Kidney (tissue), 13 donors: ENCODE measurements at regions not wholly inside any gene's neighbourhood (a gene's known extent, or its start where the extent isn't known, plus 50 kb on each side); places are given as distances from the start of the nearest gene placed in this dataset.
"Not testable (repeated sequence)": the region's sequence is repeated elsewhere in the genome, so short reads cannot be mapped to it uniquely, and the experiment has no call there.

ENCODE experiments used
- DNase-seq, 5 donors: peaks; one replicate each; pipeline ENCODE4 v3.0.0-alpha.2; 2013 to 2020
- FAIRE-seq: peaks from 2 replicates; lab custom pipeline; 2012; peaks lifted over from hg19 to GRCh38; lab: Jason Lieb, UNC
- H3K27ac ChIP-seq, 2 donors: one replicate each; pipeline ENCODE4 v1.7.0; 2013; ENCODE audit warnings: low read depth in 2 of 2, low read length in 2 of 2, inconsistent platforms in 1 of 2
- H3K27me3 ChIP-seq: one replicate; pipeline ENCODE4 v1.7.1; 2013; ENCODE audit warnings: low read length, inconsistent platforms; ENCODE audit not compliant: control insufficient read depth, insufficient read depth
- H3K36me3 ChIP-seq, 3 donors: one replicate each; pipeline versions ENCODE4 v1.7.0 to v1.7.1; 2013; ENCODE audit warnings: low read length in 3 of 3, control low read depth in 1 of 3, inconsistent platforms in 1 of 3; ENCODE audit not compliant: insufficient read depth in 3 of 3, control insufficient read depth in 2 of 3
- H3K4me1 ChIP-seq, 3 donors: one replicate each; pipeline versions ENCODE4 v1.7.0 to v1.7.1; 2013; ENCODE audit warnings: low read length in 3 of 3, inconsistent platforms in 1 of 3, low read depth in 1 of 3; ENCODE audit not compliant: control insufficient read depth in 2 of 3, insufficient read depth in 2 of 3
- H3K4me3 ChIP-seq, 3 donors: one replicate each; pipeline versions ENCODE4 v1.7.0 to v1.8.1; 2013; ENCODE audit warnings: low read length in 3 of 3, control low read depth in 1 of 3, inconsistent platforms in 1 of 3
- H3K9ac ChIP-seq, 3 donors: one replicate each; pipeline versions ENCODE4 v1.7.0 to v1.7.1; 2013; ENCODE audit warnings: low read length in 3 of 3, control low read depth in 1 of 3, inconsistent platforms in 1 of 3
- H3K9me3 ChIP-seq, 3 donors: one replicate each; pipeline versions ENCODE4 v1.7.0 to v1.7.1; 2013; ENCODE audit warnings: low read length in 3 of 3, control low read depth in 1 of 3, inconsistent platforms in 1 of 3; ENCODE audit not compliant: control insufficient read depth in 2 of 3, insufficient read depth in 1 of 3
- CTCF ChIP-seq: IDR thresholded peaks from 3 replicates; pipeline ENCODE4 v1.5.1; 2012; ENCODE audit warnings: mild to moderate bottlenecking, moderate library complexity, borderline replicate concordance; ENCODE audit not compliant: insufficient read depth; ENCODE audit errors: extremely low read depth
- intact Hi-C: fragments of 100-400 bp; cut with DNase I; formaldehyde crosslinking; loops from one replicate; pipeline ENCODE4 v1.11.1; 2022
- donor health status: control.
- donor health status: control.
- donor health status: control.
- donor health status: control.
- donor health status: control.
- donor health status: DM: yes; HTN: yes; CAD: no.
- donor health status: Normal renal cell carcinoma (clear cell type).

- intact Hi-C loops: no loop called here
- DNase-seq (no peak), FAIRE-seq (no peak)
- no peak overlapping the region for H3K4me3 ChIP-seq
- no peak overlapping the region for H3K27ac ChIP-seq
- H3K9me3 ChIP-seq: no peaks in the 10 kb centered on the region
- H3K4me1 ChIP-seq: peaks cover 0 to 6% (median 0%) of the 10 kb centered on the region in 3 donors
- H3K9ac ChIP-seq: no peak overlapping the region
- no peak for TF ChIP-seq CTCF
- no peaks in the 10 kb centered on the region for H3K36me3 ChIP-seq
- H3K27me3 ChIP-seq: no peaks in the 10 kb centered on the region
These were observed 57.5 kb upstream of the CSPG4 start for GRCh38 chr15:75770131-75770530.

- H3K9ac ChIP-seq, H3K27me3 ChIP-seq, H3K9me3 ChIP-seq, H3K27ac ChIP-seq, DNase-seq, H3K36me3 ChIP-seq, H3K4me1 ChIP-seq, intact Hi-C loops, H3K4me3 ChIP-seq, FAIRE-seq: not testable (repeated sequence)
These were observed 55.9 kb upstream of the CSPG4 start for GRCh38 chr15:75768526-75768925.

DNA sequence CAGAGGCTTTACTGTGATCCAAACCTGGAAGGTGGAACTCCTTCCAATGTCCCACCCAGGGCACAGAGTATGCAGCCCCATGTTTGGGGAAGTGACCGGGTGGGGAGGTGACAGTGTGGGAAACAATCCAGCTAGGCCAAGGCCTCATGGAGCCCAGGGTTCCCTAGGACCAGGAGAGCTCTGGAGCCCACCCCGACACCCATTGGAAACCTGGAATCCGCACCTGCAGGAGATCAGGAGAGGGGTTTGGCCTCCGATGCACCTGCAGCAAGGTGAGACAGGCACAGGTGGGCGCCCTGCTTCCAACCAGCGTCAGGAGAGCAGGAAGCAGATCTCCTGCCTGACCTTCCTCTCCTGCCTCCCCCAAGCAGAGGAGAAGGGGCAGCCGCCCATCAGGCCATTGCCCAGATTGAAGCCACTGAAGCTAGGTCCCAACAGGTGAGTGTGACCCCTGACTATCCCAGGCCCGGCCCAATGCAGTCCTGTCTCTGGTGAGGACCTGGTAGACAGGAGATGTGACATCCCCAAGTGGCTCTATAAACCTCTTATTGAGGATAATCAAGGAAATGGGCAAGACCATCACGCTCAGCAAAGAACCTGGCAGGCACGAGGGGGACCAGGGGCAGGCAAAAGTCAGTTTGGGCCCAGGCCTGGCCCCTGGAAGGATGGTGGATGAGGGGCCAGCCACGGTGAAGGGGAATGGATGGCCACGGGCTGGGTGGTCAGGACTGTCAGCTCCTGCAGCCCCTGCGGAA lies 53.1 kb upstream of the CSPG4 start:
- DNase-seq, H3K9ac ChIP-seq, H3K9me3 ChIP-seq, intact Hi-C loops, FAIRE-seq, H3K27me3 ChIP-seq, H3K4me3 ChIP-seq, H3K27ac ChIP-seq, H3K36me3 ChIP-seq, H3K4me1 ChIP-seq: not testable (repeated sequence)

GRCh38 chr15:75764845-75765550 lies 52.4 kb upstream of the CSPG4 start:
- DNase-seq, H3K9me3 ChIP-seq, H3K4me3 ChIP-seq, H3K36me3 ChIP-seq, H3K27ac ChIP-seq, H3K9ac ChIP-seq, H3K4me1 ChIP-seq, intact Hi-C loops, FAIRE-seq, H3K27me3 ChIP-seq: not testable (repeated sequence)

- H3K27me3 ChIP-seq, H3K27ac ChIP-seq, H3K9me3 ChIP-seq, H3K9ac ChIP-seq, H3K4me3 ChIP-seq, FAIRE-seq, DNase-seq, H3K36me3 ChIP-seq, intact Hi-C loops, H3K4me1 ChIP-seq: not testable (repeated sequence)
These were observed 51.3 kb upstream of the CSPG4 start for GRCh38 chr15:75763635-75764600.
